HG02623 (cell line): ENCODE measurements at regions not wholly inside any gene's neighbourhood (a gene's known extent, or its start where the extent isn't known, plus 50 kb on each side); places are given as distances from the start of the nearest gene placed in this dataset.
"Not testable (repeated sequence)": the region's sequence is repeated elsewhere in the genome, so short reads cannot be mapped to it uniquely, and the experiment has no call there.

Experiments
- ATAC-seq: cut with Tn5 transposase; IDR thresholded peaks from one replicate; pipeline ENCODE4 v1.9.1; 2021; ENCODE audit warnings: moderate library complexity; ENCODE audit not compliant: unreplicated experiment

DNA sequence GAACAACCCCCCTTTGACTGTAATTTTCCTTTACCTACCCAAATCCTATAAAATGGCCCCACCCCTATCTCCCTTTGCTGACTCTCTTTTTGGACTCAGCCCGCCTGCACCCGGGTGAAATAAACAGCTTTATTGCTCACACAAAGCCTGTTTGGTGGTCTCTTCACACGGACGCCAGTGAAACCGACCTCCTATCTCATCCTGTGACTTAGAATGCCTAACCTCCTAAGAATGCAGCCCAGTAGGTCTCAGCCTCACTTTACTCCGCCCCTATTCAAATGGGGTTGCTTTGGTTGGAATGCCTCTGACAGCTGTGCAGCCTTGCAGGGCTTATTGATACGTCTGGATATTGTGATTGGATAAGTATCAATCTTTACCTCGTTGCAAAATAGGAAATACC is 243.8 kb upstream of the PROK2 start:
- ATAC-seq: not testable (repeated sequence)

GRCh38 chr3:72028307-72028706 is 243.4 kb upstream of the PROK2 start:
- ATAC-seq: not testable (repeated sequence)

DNA sequence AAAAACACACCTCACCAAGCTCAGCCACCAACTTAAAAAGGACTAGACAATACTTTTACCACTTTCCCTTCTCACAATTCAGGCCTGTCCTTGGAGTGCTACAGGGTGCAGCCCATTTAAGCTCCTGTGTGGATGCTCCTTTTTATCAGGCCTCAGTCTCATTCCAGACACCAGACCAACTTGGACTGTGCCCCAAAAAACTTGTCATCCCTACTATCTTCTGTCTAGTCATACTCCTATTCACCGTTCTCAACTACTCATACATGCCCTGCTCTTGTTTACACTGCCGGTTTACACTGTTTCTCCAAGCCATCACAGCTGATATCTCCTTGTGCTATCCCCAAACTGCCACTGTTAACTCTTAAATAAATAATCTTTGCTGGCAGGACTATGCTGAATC is 242.8 kb upstream of the PROK2 start:
- not testable (repeated sequence) for ATAC-seq

- no peak for ATAC-seq
These were observed 237.1 kb upstream of the PROK2 start for GRCh38 chr3:72022027-72022426.

DNA sequence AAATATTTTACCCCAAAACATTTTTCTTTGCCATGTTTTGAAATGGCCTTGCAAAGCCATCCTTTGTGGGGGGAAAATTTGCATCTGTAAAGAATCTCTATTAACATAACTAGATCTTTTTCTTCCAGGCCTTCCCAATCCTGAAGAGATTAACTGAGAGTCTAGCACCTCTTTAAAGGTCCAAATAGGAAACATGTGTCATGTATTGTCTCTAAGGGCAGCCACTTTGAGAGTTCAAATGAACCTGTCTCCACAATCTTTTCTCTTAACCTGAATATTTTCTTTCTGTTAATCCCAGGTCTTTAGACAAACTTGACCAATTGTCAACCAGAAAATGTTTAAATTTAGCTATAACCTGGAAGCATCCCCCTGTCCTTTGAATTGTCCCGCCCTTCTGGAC is 236.6 kb upstream of the PROK2 start:
- no peak for ATAC-seq

GRCh38 chr3:72018343-72018984 is 233.5 kb upstream of the PROK2 start:
- ATAC-seq: no peak

DNA sequence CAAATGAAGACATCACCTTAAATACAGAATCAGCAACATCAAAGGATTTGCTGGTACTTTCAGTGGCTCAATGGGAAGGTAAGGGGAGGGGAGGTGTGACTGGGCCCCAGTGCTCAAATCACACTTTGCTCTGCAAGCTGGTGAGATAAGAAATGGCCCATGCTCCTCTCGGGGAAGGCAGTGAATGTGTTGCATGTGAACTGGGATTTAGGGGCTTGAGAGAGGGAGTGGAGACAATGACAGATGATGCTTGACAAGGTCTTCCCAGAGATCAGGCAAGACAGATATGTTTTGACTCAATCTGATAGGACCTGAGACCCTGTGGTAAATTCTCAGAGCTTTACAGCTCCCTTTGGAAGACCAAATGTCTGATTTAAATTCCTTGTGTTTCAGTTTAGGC is 233.0 kb upstream of the PROK2 start:
- no peak for ATAC-seq

GRCh38 chr3:72017311-72017710 is 232.4 kb upstream of the PROK2 start:
- ATAC-seq: no peak

DNA sequence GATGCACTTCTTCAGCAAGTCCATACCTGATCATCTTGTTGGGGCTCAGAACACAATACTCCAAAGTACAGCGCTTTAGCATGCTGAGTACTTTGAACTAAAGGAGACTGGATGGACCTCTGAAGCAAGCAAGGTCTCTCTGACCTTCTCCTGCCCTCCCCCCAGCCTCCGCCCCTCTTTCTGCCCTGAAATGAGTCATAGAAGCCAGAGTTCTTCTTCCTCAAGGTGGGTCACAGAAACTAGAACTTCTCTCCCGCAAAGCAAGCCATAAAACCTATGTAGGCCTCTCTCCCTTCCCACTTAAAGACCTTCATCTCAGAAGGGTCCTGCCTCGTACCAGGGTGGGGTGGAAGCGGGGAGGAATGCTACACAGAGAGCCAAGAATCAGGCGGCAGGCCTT is 230.5 kb upstream of the PROK2 start:
- ATAC-seq: no peak

- no peak for ATAC-seq
These were observed 228.1 kb upstream of the PROK2 start for GRCh38 chr3:72013084-72013483.

GRCh38 chr3:72012363-72012762 is 227.4 kb upstream of the PROK2 start:
- no peak for ATAC-seq

GRCh38 chr3:72011485-72011884 is 226.5 kb upstream of the PROK2 start:
- no peak for ATAC-seq

DNA sequence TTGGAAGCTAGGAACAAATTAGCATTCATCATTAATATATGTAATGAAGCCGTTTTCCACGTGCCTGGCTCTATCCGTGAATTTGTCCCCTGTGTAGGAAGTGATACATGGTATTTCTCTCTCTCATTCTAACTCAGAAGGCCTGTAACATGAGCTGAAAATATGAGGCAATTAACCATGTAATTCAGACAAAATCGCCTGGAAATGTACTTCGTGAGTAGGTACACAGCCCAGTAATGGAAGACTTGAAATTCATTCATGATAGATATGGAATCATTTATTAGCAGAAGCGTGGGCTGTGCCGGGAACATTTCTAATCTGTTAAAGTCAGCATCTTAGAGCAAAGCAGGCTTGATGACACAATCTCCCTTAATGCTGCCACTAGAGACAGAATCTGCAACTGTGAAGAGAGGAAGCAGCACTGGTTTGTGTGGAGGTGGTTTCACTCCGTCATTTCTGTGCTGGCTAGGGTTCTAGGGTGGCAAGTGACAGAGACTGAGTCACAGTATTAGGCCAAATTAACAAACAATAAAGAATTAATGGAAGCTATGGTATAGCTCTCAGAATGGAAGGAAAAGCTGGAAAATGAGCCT is 225.0 kb upstream of the PROK2 start:
- ATAC-seq: no peak

GRCh38 chr3:72008226-72008996 is 223.5 kb upstream of the PROK2 start:
- no peak for ATAC-seq

GRCh38 chr3:72006631-72007556 is 221.9 kb upstream of the PROK2 start:
- no peak for ATAC-seq

- no peak for ATAC-seq
These were observed 219.9 kb upstream of the PROK2 start for GRCh38 chr3:72004749-72005292.

DNA sequence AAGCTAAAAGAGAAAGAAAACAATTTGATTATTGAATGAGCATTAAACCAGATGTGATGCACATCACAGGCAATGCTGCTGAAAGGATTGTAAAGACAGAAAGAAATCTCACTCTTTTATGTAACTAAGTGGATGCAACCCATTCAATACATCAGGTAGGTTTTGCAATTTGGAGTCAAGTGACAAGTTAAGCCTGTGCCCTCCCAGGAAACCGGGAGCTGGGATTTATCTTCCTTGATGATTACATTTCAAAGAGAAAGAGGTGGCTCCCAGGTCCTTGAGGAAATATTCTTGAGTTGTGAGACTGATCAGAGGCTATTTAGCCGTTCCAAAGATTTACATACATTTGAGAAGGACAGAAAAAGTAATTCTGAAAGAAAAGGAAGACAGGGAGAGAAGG is 219.0 kb upstream of the PROK2 start:
- ATAC-seq: no peak

- ATAC-seq: no peak
These were observed 216.8 kb upstream of the PROK2 start for GRCh38 chr3:72001758-72002157.

DNA sequence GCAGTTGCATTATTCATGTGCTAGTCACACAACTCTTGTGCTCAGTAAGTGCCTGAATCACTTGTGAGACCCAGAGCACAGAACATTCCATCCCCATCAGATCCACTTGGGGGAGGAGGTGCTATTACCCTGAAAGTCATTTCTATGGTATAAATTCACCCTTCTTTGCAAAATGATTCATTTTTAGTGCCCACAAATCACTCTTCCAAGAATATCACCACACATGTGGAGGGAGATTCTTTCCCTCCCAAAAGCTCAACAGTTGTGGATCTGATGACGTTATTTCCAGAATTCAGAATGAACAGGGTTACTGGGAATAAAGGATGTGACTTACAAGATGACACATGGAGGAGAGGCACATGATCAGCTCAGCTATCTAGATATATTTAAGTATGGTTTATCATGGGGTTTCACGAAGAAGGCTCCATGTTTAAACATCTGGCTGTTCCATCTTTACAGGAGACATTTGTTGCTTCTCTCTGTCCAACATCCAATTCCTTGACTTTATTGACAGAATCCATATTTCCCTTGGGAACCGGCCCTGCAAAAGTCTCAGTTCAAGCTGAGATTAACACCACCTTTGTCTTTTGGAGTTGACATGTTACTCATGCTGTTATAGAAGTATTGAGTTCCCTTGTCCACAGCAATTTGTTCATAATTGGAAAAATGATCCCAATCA is 214.2 kb upstream of the PROK2 start:
- no peak for ATAC-seq

GRCh38 chr3:71997066-71997653 is 212.2 kb upstream of the PROK2 start:
- ATAC-seq: no peak
